ENCODE measurements at regions not wholly inside any gene's neighbourhood (a gene's known extent, or its start where the extent isn't known, plus 50 kb on each side); places are given as distances from the start of the nearest gene placed in this dataset.

- Histone ChIP-seq H3K9me3 (no peaks in the 10 kb centered on the region), H3K36me3 (no peaks in the 10 kb centered on the region), H3K4me3 (no peak overlapping the region), H3K4me1 (no peaks in the 10 kb centered on the region), H3K27me3 (no peaks in the 10 kb centered on the region), H3K27ac (no peak overlapping the region)
- TF ChIP-seq CTCF (IDR thresholded peaks at IDR 0.05), result no peak
- DNase-seq (no peak), ATAC-seq (no peak)
- intact Hi-C loops (cut with DNase I), result no loop called here
Observed at GRCh38 chr22:19655399-19655798, 58.9 kb upstream of the SEPTIN5 start.

- no peak for ATAC-seq
- DNase-seq, result no peak
- H3K4me1 ChIP-seq, result no peaks in the 10 kb centered on the region
Observed at GRCh38 chr22:19656541-19657251, 57.6 kb upstream of the SEPTIN5 start.

GRCh38 chr22:19657252-19658056 lies 56.8 kb upstream of the SEPTIN5 start:
- Histone ChIP-seq H3K9me3 (no peaks in the 10 kb centered on the region), H3K27ac (no peak overlapping the region), H3K4me3 (no peak overlapping the region), H3K4me1 (no peaks in the 10 kb centered on the region), H3K27me3 (no peaks in the 10 kb centered on the region), H3K36me3 (no peaks in the 10 kb centered on the region)
- no peak for TF ChIP-seq CTCF (IDR thresholded peaks at IDR 0.05)
- DNase-seq, result no peak
- intact Hi-C loops (cut with DNase I), result no loop called here
- no peak for ATAC-seq

More at GRCh38 chr22:19656541-19657251, 57.6 kb upstream of the SEPTIN5 start:
- TF ChIP-seq CTCF (IDR thresholded peaks at IDR 0.05), result no peak
- Histone ChIP-seq H3K4me3 (no peak overlapping the region), H3K27me3 (no peaks in the 10 kb centered on the region), H3K9me3 (no peaks in the 10 kb centered on the region), H3K27ac (no peak overlapping the region), H3K36me3 (no peaks in the 10 kb centered on the region)
- intact Hi-C loops (cut with DNase I), result no loop called here

- no peak for TF ChIP-seq CTCF (IDR thresholded peaks at IDR 0.05)
- H3K4me3 ChIP-seq, result no peak overlapping the region
- H3K9me3 ChIP-seq, result no peaks in the 10 kb centered on the region
- no peak overlapping the region for H3K27ac ChIP-seq
- no peaks in the 10 kb centered on the region for H3K36me3 ChIP-seq
- no peaks in the 10 kb centered on the region for H3K27me3 ChIP-seq
- DNase-seq, result no peak
- ATAC-seq, result no peak
- intact Hi-C loops (cut with DNase I), result no loop called here
- H3K4me1 ChIP-seq, result no peaks in the 10 kb centered on the region
Observed at GRCh38 chr22:19658057-19658966, 56.0 kb upstream of the SEPTIN5 start.

GRCh38 chr22:19658967-19659804 lies 55.1 kb upstream of the SEPTIN5 start:
- Histone ChIP-seq H3K4me1 (no peaks in the 10 kb centered on the region), H3K9me3 (no peaks in the 10 kb centered on the region), H3K27ac (no peak overlapping the region), H3K4me3 (no peak overlapping the region), H3K27me3 (no peaks in the 10 kb centered on the region), H3K36me3 (no peaks in the 10 kb centered on the region)
- DNase-seq (no peak), ATAC-seq (no peak)
- TF ChIP-seq CTCF (IDR thresholded peaks at IDR 0.05), result no peak
- intact Hi-C loops (cut with DNase I), result no loop called here
